IMR-90 (cell line): ENCODE measurements at regions not wholly inside any gene's neighbourhood (a gene's known extent, or its start where the extent isn't known, plus 50 kb on each side); places are given as distances from the start of the nearest gene placed in this dataset.
A peak's percentile ranks its signal among the peaks of the same experiment; 100 is the strongest.

Source experiments
- ATAC-seq: fragments of 200-7000 bp; cut with Tn5 transposase; 2 replicates; pipeline ENCODE4 v1.9.1; 2020; ENCODE audit warnings: low read depth, mild to moderate bottlenecking, moderate library complexity
- BruUV-seq: library from RNA; stranded (reverse); fragments of 400-500 nt; replicated peaks from 2 replicates; lab custom pipeline; 2021; lab: Mats Ljungman, UMichigan
- CTCF ChIA-PET: fragments of 300-600 bp; formaldehyde crosslinking; extraction: SDS; loops from one replicate; lab custom pipeline; 2021; ENCODE audit warnings: antibody characterized with exemption; lab: Yijun Ruan, JAX
- POLR2A ChIA-PET: fragments of 300-600 bp; sonication (Branson Sonifier 250); formaldehyde crosslinking; loops from one replicate; lab custom pipeline; 2022; ENCODE audit warnings: antibody characterized with exemption; ENCODE audit not compliant: unreplicated experiment; lab: Charles Lee
- DNase-seq: peaks from one replicate; pipeline ENCODE4 v3.0.0; 2013
- H2AFZ ChIP-seq: replicated peaks from 2 replicates; pipeline ENCODE3; 2013; ENCODE audit warnings: low read length, mild to moderate bottlenecking; ENCODE audit not compliant: poor library complexity
- H2AK5ac ChIP-seq: 2 replicates; pipeline ENCODE4 v1.6.1; 2013; ENCODE audit warnings: low read depth, low read length, inconsistent platforms
- H2AK9ac ChIP-seq: replicated peaks from 2 replicates; pipeline ENCODE3; 2013; ENCODE audit warnings: mild to moderate bottlenecking, low read depth, low read length, moderate library complexity; ENCODE audit not compliant: poor library complexity
- H2BK120ac ChIP-seq: 2 replicates; pipeline ENCODE4 v1.6.1; 2013; ENCODE audit warnings: low read depth, low read length, inconsistent platforms
- H2BK15ac ChIP-seq: 3 replicates; pipeline ENCODE4 v1.6.1; 2013; ENCODE audit warnings: low read depth, low read length, inconsistent platforms
- H2BK20ac ChIP-seq: 2 replicates; pipeline ENCODE4 v1.6.1; 2013; ENCODE audit warnings: low read depth, mild to moderate bottlenecking, inconsistent platforms, low read length, moderate library complexity
- H2BK5ac ChIP-seq: 2 replicates; pipeline ENCODE4 v1.6.1; 2013; ENCODE audit warnings: mild to moderate bottlenecking, low read depth, low read length, inconsistent platforms; ENCODE audit not compliant: poor library complexity, severe bottlenecking
- H3K14ac ChIP-seq: replicated peaks from 2 replicates; pipeline ENCODE4 v1.6.1; 2013; ENCODE audit warnings: low read depth, low read length, inconsistent platforms
- H3K18ac ChIP-seq: 2 replicates; pipeline ENCODE4 v1.6.1; 2013; ENCODE audit warnings: low read depth, low read length, control low read depth
- H3K23ac ChIP-seq: 2 replicates; pipeline ENCODE4 v1.6.1; 2013; ENCODE audit warnings: low read depth, low read length, inconsistent platforms
- H3K27ac ChIP-seq: 2 replicates; pipeline ENCODE4 v1.5.1; 2013; ENCODE audit warnings: mild to moderate bottlenecking, control low read depth, low read length; ENCODE audit not compliant: insufficient read depth
- H3K27me3 ChIP-seq: 2 replicates; pipeline ENCODE4 v1.6.1; 2013; ENCODE audit warnings: low read length; ENCODE audit not compliant: control insufficient read depth, insufficient read depth
- H3K36me3 ChIP-seq: 2 replicates; pipeline ENCODE4 v1.6.1; 2013; ENCODE audit warnings: low read length, mixed read lengths; ENCODE audit not compliant: control insufficient read depth, insufficient read depth
- H3K4ac ChIP-seq: 2 replicates; pipeline ENCODE4 v1.6.1; 2013; ENCODE audit warnings: low read depth, low read length, inconsistent platforms
- H3K4me1 ChIP-seq: 2 replicates; pipeline ENCODE4 v1.6.1; 2013; ENCODE audit warnings: low read length, mixed read lengths; ENCODE audit not compliant: control insufficient read depth, insufficient read depth
- H3K4me2 ChIP-seq: 2 replicates; pipeline ENCODE4 v1.6.1; 2013; ENCODE audit warnings: low read depth, mild to moderate bottlenecking, control low read depth, low read length, moderate library complexity
- H3K4me3 ChIP-seq: 2 replicates; pipeline ENCODE4 v1.5.1; 2013; ENCODE audit warnings: low read depth, mild to moderate bottlenecking, control low read depth, low read length, moderate library complexity; ENCODE audit not compliant: insufficient read depth
- H3K56ac ChIP-seq: 2 replicates; pipeline ENCODE4 v1.6.1; 2013; ENCODE audit warnings: low read length, inconsistent platforms; ENCODE audit not compliant: insufficient read depth; ENCODE audit errors: extremely low read depth
- H3K79me1 ChIP-seq, 2 experiments: 2 replicates each; pipeline ENCODE4 v1.6.1; 2013; ENCODE audit warnings: low read length in 2 of 2, inconsistent platforms in 1 of 2, low read depth in 1 of 2
- H3K9ac ChIP-seq: 2 replicates; pipeline ENCODE4 v1.6.1; 2013; ENCODE audit warnings: low read depth, low read length, control low read depth
- H3K9me1 ChIP-seq: 2 replicates; pipeline ENCODE4 v1.6.1; 2013; ENCODE audit warnings: low read length, inconsistent platforms; ENCODE audit not compliant: insufficient read depth
- H3K9me3 ChIP-seq: 2 replicates; pipeline ENCODE4 v1.6.1; 2013; ENCODE audit warnings: low read length; ENCODE audit not compliant: control insufficient read depth, insufficient read depth
- H4K20me1 ChIP-seq: 2 replicates; pipeline ENCODE4 v1.6.1; 2013; ENCODE audit warnings: low read length, inconsistent platforms; ENCODE audit not compliant: insufficient read depth
- H4K5ac ChIP-seq: 2 replicates; pipeline ENCODE4 v1.6.1; 2013; ENCODE audit warnings: mild to moderate bottlenecking, low read depth, low read length, control low read depth
- H4K8ac ChIP-seq, 2 experiments: 2 replicates each; pipeline ENCODE4 v1.6.1; 2013; ENCODE audit warnings: low read depth in 2 of 2, low read length in 2 of 2, control low read depth in 1 of 2, inconsistent platforms in 1 of 2
- H4K91ac ChIP-seq: 2 replicates; pipeline ENCODE4 v1.6.1; 2013; ENCODE audit warnings: low read depth, low read length, inconsistent platforms; ENCODE audit not compliant: insufficient read depth
- BHLHE40 ChIP-seq: fragments of 150-350 bp; IDR thresholded peaks from 2 replicates; pipeline ENCODE4 v1.6.1; 2016; ENCODE audit warnings: mild to moderate bottlenecking, low read depth, low read length
- CHD1 ChIP-seq: IDR thresholded peaks from 2 replicates; pipeline ENCODE4 v1.6.1; 2012; ENCODE audit warnings: low read depth, low read length, improper control_type of control experiment
- ELK1 ChIP-seq: fragments of 150-350 bp; IDR thresholded peaks from 2 replicates; pipeline ENCODE4 v1.6.1; 2016; ENCODE audit warnings: low read depth, mild to moderate bottlenecking, low read length, moderate library complexity, borderline replicate concordance
- FOS ChIP-seq: fragments of 150-350 bp; IDR thresholded peaks from 2 replicates; pipeline ENCODE4 v1.6.1; 2016; ENCODE audit warnings: low read depth, low read length
- MAZ ChIP-seq: IDR thresholded peaks from 2 replicates; pipeline ENCODE4 v1.6.1; 2012; ENCODE audit warnings: low read depth, mild to moderate bottlenecking, low read length, improper control_type of control experiment, moderate library complexity, borderline replicate concordance
- MXI1 ChIP-seq: IDR thresholded peaks from 2 replicates; pipeline ENCODE4 v1.6.1; 2012; ENCODE audit warnings: low read depth, mild to moderate bottlenecking, low read length, moderate library complexity, borderline replicate concordance
- NFE2L2 ChIP-seq: fragments of 150-350 bp; IDR thresholded peaks from 2 replicates; pipeline ENCODE4 v1.6.1; 2016; ENCODE audit warnings: low read depth, mild to moderate bottlenecking, low read length
- POLR2A ChIP-seq: IDR thresholded peaks from 2 replicates; pipeline ENCODE4 v1.6.1; 2012; ENCODE audit warnings: mild to moderate bottlenecking, low read depth, low read length
- RAD21 ChIP-seq: IDR thresholded peaks from 2 replicates; pipeline ENCODE4 v1.6.1; 2012; ENCODE audit warnings: low read length, improper control_type of control experiment
- RCOR1 ChIP-seq: IDR thresholded peaks from 2 replicates; pipeline ENCODE4 v1.6.1; 2012; ENCODE audit warnings: mild to moderate bottlenecking, low read length, improper control_type of control experiment; ENCODE audit not compliant: insufficient replicate concordance
- RFX5 ChIP-seq: IDR thresholded peaks from 2 replicates; pipeline ENCODE4 v1.8.0; 2012; ENCODE audit warnings: low read depth, mild to moderate bottlenecking, low read length, moderate library complexity
- USF2 ChIP-seq: fragments of 150-350 bp; IDR thresholded peaks from 2 replicates; pipeline ENCODE4 v1.6.1; 2017; ENCODE audit warnings: mild to moderate bottlenecking, antibody characterized with exemption, low read length, low read depth
- WGBS, 2 experiments: methylation state at CpG; one replicate each; pipeline versions ENCODE4 v1.1.5 to v1.1.7; 2013; ENCODE audit warnings: missing lambda C conversion rate in 2 of 2; ENCODE audit not compliant: insufficient read length in 1 of 2; ENCODE audit errors: extremely low coverage in 2 of 2; 5-methylcytosine and 5-hydroxymethylcytosine counted together
- dilution Hi-C: fragments of 300-500 bp; cut with HindIII; formaldehyde crosslinking; loops from one replicate; pipeline ENCODE4 v1.14.3; 2018; ENCODE audit warnings: low sequenced_read_pairs; ENCODE audit not compliant: unreplicated experiment
- in situ Hi-C: fragments of 300-500 bp; cut with MboI; formaldehyde crosslinking; loops from 3 replicates; pipeline ENCODE4 v1.14.3; 2019; ENCODE audit warnings: low sequenced_read_pairs, inconsistent platforms, mixed read lengths
- intact Hi-C: fragments of 100-400 bp; cut with micrococcal nuclease; formaldehyde crosslinking; loops from 2 replicates; pipeline ENCODE4 v1.10.0; 2022
- TF ChIP-seq, protein P1 (sequence below): conservative IDR thresholded peaks from 2 replicates; pipeline ENCODE4 v1.5.1; 2012; ENCODE audit warnings: mild to moderate bottlenecking, low read depth, low read length, improper control_type of control experiment

DNA sequence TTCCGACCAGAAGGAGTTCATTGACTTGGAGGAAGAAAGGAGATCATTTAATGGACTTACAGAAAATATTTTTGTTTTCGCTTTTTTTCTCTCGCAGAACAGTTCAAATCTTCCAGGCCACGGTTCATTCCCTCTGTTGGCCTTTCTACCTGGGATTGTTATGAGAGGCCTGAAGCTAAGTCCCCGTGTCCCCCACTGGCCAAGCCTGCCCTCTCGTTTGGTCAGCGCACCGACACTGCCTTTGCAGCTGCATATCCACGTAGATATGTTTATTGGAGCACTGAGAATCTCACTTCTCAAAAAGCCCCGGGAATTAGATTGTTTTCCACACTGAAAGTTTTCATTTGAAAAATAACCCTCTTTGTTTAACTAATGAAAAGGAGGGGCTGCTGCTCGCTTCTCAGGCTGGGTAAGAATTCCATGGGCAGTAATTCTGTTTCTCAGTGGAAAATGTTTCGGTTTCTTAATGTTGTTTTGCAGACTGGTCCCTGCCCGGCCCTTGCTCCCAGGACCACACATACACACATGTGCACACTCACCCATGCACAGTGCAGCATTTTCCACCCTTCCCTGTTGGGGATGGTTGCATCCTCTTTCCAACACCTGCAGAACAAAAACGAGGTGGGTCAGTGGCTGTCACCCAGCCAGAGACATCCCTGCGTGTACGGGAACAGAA lies 655.7 kb downstream of the BNC2 start:
- BruUV-seq = no TSS peak
- ChIA-PET CTCF (no interaction called here), POLR2A (no interaction called here)
- peak overlapping the region; percentile 41; the same call in 1 of the 2 replicates for H3K4ac ChIP-seq
- H3K14ac ChIP-seq = peak overlapping the region; percentile 43; the same call in 1 of the 2 replicates
- H2BK20ac ChIP-seq = peak overlapping the region; percentile 73; the same call in 1 of the 2 replicates
- peaks cover 18% of the 10 kb centered on the region for H3K4me1 ChIP-seq
- no peak overlapping the region for H2AK9ac ChIP-seq
- no peak overlapping the region for H3K56ac ChIP-seq
- no peaks in the 10 kb centered on the region for H3K79me1 ChIP-seq
- DNase-seq = no peak
- H3K9ac ChIP-seq = peak overlapping the region; percentile 21; the same call in 1 of the 2 replicates
- H3K4me2 ChIP-seq = peak overlapping the region; percentile 16
- peak overlapping the region; percentile 67 for H3K18ac ChIP-seq
- H4K91ac ChIP-seq = no peak overlapping the region; the same call in 1 of the 2 replicates
- H4K5ac ChIP-seq = peak overlapping the region; percentile 76
- H2AK5ac ChIP-seq = peak overlapping the region; percentile 75
- peak overlapping the region; percentile 26; the same call in 1 of the 2 replicates for H2BK120ac ChIP-seq
- H4K8ac ChIP-seq = peak overlapping the region in 1 of 2 experiments; percentile 36; a peak in 2 of 4 replicates
- H4K20me1 ChIP-seq = no peaks in the 10 kb centered on the region; the same call in 1 of the 2 replicates
- peak overlapping the region; percentile 46 for H2AFZ ChIP-seq
- WGBS, 2 experiments = 35% methylated on average over 5 of the region's 16 CpGs; no CpG with 5 or more reads in 1 of the 2 experiments
- no peak overlapping the region for H2BK5ac ChIP-seq
- H3K23ac ChIP-seq = no peak overlapping the region; the same call in 1 of the 2 replicates
- peaks cover 9% of the 10 kb centered on the region for H3K9me1 ChIP-seq
- no peak for ATAC-seq
- H3K4me3 ChIP-seq = no peak overlapping the region
- no peaks in the 10 kb centered on the region for H3K27me3 ChIP-seq
- dilution Hi-C loops (no loop called here), intact Hi-C loops (no loop called here), in situ Hi-C loops (no loop called here)
- TF ChIP-seq FOS (no peak), RAD21 (no peak), RCOR1 (no peak), NFE2L2 (no peak), BHLHE40 (no peak), MXI1 (no peak), USF2 (no peak), ELK1 (no peak), CHD1 (no peak), RFX5 (no peak), POLR2A (no peak), MAZ (no peak)
- TF ChIP-seq, protein P1, sequence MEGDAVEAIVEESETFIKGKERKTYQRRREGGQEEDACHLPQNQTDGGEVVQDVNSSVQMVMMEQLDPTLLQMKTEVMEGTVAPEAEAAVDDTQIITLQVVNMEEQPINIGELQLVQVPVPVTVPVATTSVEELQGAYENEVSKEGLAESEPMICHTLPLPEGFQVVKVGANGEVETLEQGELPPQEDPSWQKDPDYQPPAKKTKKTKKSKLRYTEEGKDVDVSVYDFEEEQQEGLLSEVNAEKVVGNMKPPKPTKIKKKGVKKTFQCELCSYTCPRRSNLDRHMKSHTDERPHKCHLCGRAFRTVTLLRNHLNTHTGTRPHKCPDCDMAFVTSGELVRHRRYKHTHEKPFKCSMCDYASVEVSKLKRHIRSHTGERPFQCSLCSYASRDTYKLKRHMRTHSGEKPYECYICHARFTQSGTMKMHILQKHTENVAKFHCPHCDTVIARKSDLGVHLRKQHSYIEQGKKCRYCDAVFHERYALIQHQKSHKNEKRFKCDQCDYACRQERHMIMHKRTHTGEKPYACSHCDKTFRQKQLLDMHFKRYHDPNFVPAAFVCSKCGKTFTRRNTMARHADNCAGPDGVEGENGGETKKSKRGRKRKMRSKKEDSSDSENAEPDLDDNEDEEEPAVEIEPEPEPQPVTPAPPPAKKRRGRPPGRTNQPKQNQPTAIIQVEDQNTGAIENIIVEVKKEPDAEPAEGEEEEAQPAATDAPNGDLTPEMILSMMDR = no peak
- H3K9me3 ChIP-seq = no peaks in the 10 kb centered on the region
- no peaks in the 10 kb centered on the region for H3K36me3 ChIP-seq
- H3K27ac ChIP-seq = peak overlapping the region; percentile 76; the same call in 1 of the 2 replicates
- 0 out of 3 replicates have a peak overlapping the region, but pooled peaks have one; percentile 1 for H2BK15ac ChIP-seq
